T-cell (primary cell): ENCODE measurements at regions not wholly inside any gene's neighbourhood (a gene's known extent, or its start where the extent isn't known, plus 50 kb on each side); places are given as distances from the start of the nearest gene placed in this dataset.

ENCODE experiments used
- ATAC-seq, 4 experiments: fragments of 200-7000 bp in 3 of 4; fragments of 150-1000 bp in 1 of 4; cut with Tn5 transposase; replicated peaks in 1 of 4; 1 replicate in 3 of 4; 2 replicates in 1 of 4; pipeline ENCODE4 v1.10.0; 2021; ENCODE audit warnings: moderate library complexity in 3 of 4, mild to moderate bottlenecking in 2 of 4, moderate number of reproducible peaks in 1 of 4
- CTCF ChIA-PET, 2 donors: fragments of 300-600 bp; sonication (Branson Sonifier 250); formaldehyde crosslinking; loops; one replicate each; lab custom pipeline; 2022; ENCODE audit warnings: antibody characterized with exemption in 2 of 2; lab: Charles Lee
- POLR2A ChIA-PET, 2 donors: fragments of 300-600 bp; sonication (Branson Sonifier 250); formaldehyde crosslinking; loops; one replicate each; lab custom pipeline; 2022; ENCODE audit warnings: antibody characterized with exemption in 2 of 2; lab: Charles Lee
- DNase-seq, 35 experiments: peaks; one replicate each; pipeline versions ENCODE4 v3.0.0 to v3.0.0-alpha.2; 2013 to 2023
- H3K27ac ChIP-seq: one replicate; pipeline ENCODE4 v1.5.1; 2013; ENCODE audit warnings: low read length
- H3K27me3 ChIP-seq, 2 experiments: replicated peaks in 1 of 2; 1 replicate in 1 of 2; 2 replicates in 1 of 2; pipeline versions ENCODE4 v1.6.1 to v1.7.0; 2013; ENCODE audit warnings: low read length in 1 of 2, mixed read lengths in 1 of 2; ENCODE audit not compliant: control insufficient read depth in 2 of 2, insufficient read depth in 2 of 2; ENCODE audit errors: extremely low read depth in 1 of 2
- H3K36me3 ChIP-seq, 2 donors: 1 replicate in 1 of 2; 2 replicates in 1 of 2; pipeline versions ENCODE4 v1.6.1 to v1.7.0; 2013; ENCODE audit warnings: low read length in 1 of 2; ENCODE audit not compliant: control insufficient read depth in 2 of 2, insufficient read depth in 1 of 2; ENCODE audit errors: extremely low read depth in 1 of 2
- H3K4me1 ChIP-seq, 2 experiments: 1 replicate in 1 of 2; 2 replicates in 1 of 2; pipeline versions ENCODE4 v1.6.1 to v1.7.0; 2013; ENCODE audit warnings: low read length in 2 of 2, mixed read lengths in 1 of 2; ENCODE audit not compliant: insufficient read depth in 2 of 2, control insufficient read depth in 1 of 2; ENCODE audit errors: extremely low read depth in 1 of 2
- H3K4me3 ChIP-seq, 2 donors: 1 replicate in 1 of 2; 2 replicates in 1 of 2; pipeline versions ENCODE4 v1.5.1 to v1.7.0; 2013; ENCODE audit warnings: mild to moderate bottlenecking in 2 of 2, low read length in 1 of 2, moderate library complexity in 1 of 2; ENCODE audit not compliant: control insufficient read depth in 1 of 2; ENCODE audit errors: extremely low read depth in 1 of 2
- H3K9me3 ChIP-seq: 2 replicates; pipeline ENCODE4 v1.7.0; 2013
- H3K27ac Mint-ChIP-seq, 2 donors: one replicate each; pipeline ENCODE4 v1.8.0; 2020 to 2021; ENCODE audit warnings: mild to moderate bottlenecking in 2 of 2, mixed read lengths in 2 of 2
- H3K27me3 Mint-ChIP-seq, 2 donors: one replicate each; pipeline ENCODE4 v1.8.0; 2021 to 2022; ENCODE audit warnings: mixed read lengths in 2 of 2
- H3K36me3 Mint-ChIP-seq: one replicate; pipeline ENCODE4 v1.8.0; 2021; ENCODE audit warnings: mixed read lengths
- H3K4me1 Mint-ChIP-seq, 3 donors: one replicate each; pipeline ENCODE4 v1.8.0; 2020 to 2022; ENCODE audit warnings: mixed read lengths in 3 of 3, mild to moderate bottlenecking in 1 of 3
- H3K4me3 Mint-ChIP-seq, 3 donors: one replicate each; pipeline ENCODE4 v1.8.0; 2020 to 2022; ENCODE audit warnings: mild to moderate bottlenecking in 3 of 3, mixed read lengths in 3 of 3, moderate library complexity in 3 of 3
- H3K9me3 Mint-ChIP-seq, 3 donors: one replicate each; pipeline ENCODE4 v1.8.0; 2020 to 2022; ENCODE audit warnings: mixed read lengths in 3 of 3
- WGBS: methylation state at CpG from one replicate; pipeline ENCODE4 v1.1.5; 2013; ENCODE audit warnings: missing lambda C conversion rate; ENCODE audit not compliant: insufficient coverage; 5-methylcytosine and 5-hydroxymethylcytosine counted together

DNA sequence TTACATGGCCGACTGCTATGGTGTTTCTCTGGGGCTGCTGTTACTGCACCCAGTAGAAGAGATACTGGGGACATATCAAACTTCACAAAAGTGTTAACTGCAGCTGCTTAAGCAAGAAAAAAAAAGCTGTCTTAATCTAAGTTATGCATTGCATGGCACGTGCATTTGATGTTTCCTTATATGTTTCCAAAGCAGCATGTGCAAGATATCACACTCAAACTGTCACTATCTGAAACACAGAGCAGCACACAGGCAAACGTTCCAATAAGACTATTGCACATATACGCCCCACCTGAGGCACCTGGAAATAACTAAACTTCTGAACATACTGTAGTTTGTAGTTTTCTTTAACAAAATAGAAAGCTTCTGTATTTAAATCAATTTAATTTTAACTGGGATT lies 671.4 kb upstream of the ADGRL2 start:
- Histone ChIP-seq H3K9me3 (no peaks in the 10 kb centered on the region), H3K4me3 (no peak overlapping the region), H3K27ac (no peak overlapping the region), H3K4me1 (no peaks in the 10 kb centered on the region), H3K36me3 (no peaks in the 10 kb centered on the region), H3K27me3 (no peaks in the 10 kb centered on the region)
- CTCF ChIA-PET, result no interaction called here
- DNase-seq (no peak), ATAC-seq (no peak)
- no peaks in the 10 kb centered on the region for H3K36me3 Mint-ChIP-seq
- POLR2A ChIA-PET, result no interaction called here
- WGBS, result 75% methylated on average over 2 of the region's 4 CpGs
- no peak overlapping the region for H3K4me3 Mint-ChIP-seq
- H3K27me3 Mint-ChIP-seq, result no peaks in the 10 kb centered on the region
- no peak overlapping the region for H3K27ac Mint-ChIP-seq
- no peaks in the 10 kb centered on the region for H3K4me1 Mint-ChIP-seq
- peaks cover 8 to 21% (median 9%) of the 10 kb centered on the region in 3 donors for H3K9me3 Mint-ChIP-seq

DNA sequence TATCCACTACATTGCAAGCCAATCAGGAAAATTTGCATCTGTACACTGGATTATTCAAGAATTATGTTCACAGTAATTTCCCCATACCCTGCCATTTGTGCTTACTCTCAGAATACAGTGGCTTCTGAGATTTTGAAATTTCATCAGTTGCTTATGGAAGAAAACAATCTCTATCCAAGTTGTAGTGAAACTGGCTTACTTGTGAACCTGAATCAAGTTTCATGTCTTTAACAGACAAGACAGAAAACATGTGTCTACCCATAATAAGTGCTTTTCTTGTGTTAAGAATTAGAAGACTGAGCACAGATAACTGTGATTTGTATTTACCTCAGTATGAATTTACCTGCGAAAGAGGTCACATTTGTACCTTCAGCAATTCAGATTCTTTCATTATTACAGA lies 672.7 kb upstream of the ADGRL2 start:
- H3K4me1 Mint-ChIP-seq, result no peaks in the 10 kb centered on the region
- POLR2A ChIA-PET, result no interaction called here
- no peak overlapping the region for H3K4me3 Mint-ChIP-seq
- Histone ChIP-seq H3K27me3 (no peaks in the 10 kb centered on the region), H3K4me3 (no peak overlapping the region), H3K9me3 (no peaks in the 10 kb centered on the region), H3K4me1 (no peaks in the 10 kb centered on the region), H3K36me3 (no peaks in the 10 kb centered on the region), H3K27ac (no peak overlapping the region)
- no peaks in the 10 kb centered on the region for H3K36me3 Mint-ChIP-seq
- no peaks in the 10 kb centered on the region for H3K27me3 Mint-ChIP-seq
- WGBS, result no CpG with 5 or more reads among the region's 1 CpG
- no peak overlapping the region for H3K27ac Mint-ChIP-seq
- ATAC-seq (no peak), DNase-seq (no peak)
- H3K9me3 Mint-ChIP-seq, result peaks cover 8 to 21% (median 9%) of the 10 kb centered on the region in 3 donors
- CTCF ChIA-PET, result no interaction called here

DNA sequence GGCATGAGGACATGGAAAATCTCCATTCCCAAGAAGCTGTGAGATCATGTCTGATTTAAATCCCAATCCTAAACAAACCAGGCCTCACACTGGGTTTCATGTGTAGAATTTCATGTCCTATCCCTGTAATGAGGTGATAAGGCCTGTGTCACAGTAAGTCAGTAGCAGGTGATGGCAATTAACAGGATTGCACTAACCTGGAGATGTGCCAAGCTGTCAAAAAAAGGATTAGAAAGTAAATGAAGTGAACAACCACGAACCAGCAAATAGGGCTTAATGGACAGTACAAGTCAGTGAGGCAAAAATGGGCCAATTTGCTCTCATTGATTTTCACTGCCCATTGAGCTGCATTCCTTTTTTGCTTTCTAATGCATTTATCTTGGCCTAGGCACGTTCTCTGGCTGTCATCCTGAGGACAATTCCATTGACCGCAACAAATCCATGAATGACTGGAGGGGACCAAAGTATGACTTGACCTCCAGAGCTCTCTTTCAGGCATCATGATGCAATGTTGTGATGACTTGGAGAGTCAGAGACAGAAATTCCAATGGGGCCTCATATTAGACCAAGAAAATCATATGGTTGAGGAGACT lies 673.6 kb upstream of the ADGRL2 start:
- Histone ChIP-seq H3K27me3 (no peaks in the 10 kb centered on the region), H3K4me1 (no peaks in the 10 kb centered on the region), H3K4me3 (no peak overlapping the region), H3K36me3 (no peaks in the 10 kb centered on the region), H3K9me3 (no peaks in the 10 kb centered on the region), H3K27ac (no peak overlapping the region)
- ATAC-seq, result no peak
- peaks cover 7 to 21% (median 9%) of the 10 kb centered on the region in 3 donors for H3K9me3 Mint-ChIP-seq
- WGBS, result 40% methylated on average over 3 of the region's 3 CpGs
- H3K4me3 Mint-ChIP-seq, result no peak overlapping the region
- no peaks in the 10 kb centered on the region for H3K27me3 Mint-ChIP-seq
- H3K27ac Mint-ChIP-seq, result no peak overlapping the region
- ChIA-PET CTCF (no interaction called here), POLR2A (no interaction called here)
- H3K36me3 Mint-ChIP-seq, result no peaks in the 10 kb centered on the region
- no peaks in the 10 kb centered on the region for H3K4me1 Mint-ChIP-seq
- no peak for DNase-seq

GRCh38 chr1:81125672-81126071 lies 675.1 kb upstream of the ADGRL2 start:
- no peak overlapping the region for H3K4me3 ChIP-seq
- ChIA-PET CTCF (no interaction called here), POLR2A (no interaction called here)
- no peaks in the 10 kb centered on the region for H3K36me3 Mint-ChIP-seq
- peaks cover 5 to 17% (median 9%) of the 10 kb centered on the region in 3 donors for H3K9me3 Mint-ChIP-seq
- H3K9me3 ChIP-seq, result no peaks in the 10 kb centered on the region
- H3K4me1 Mint-ChIP-seq, result no peaks in the 10 kb centered on the region
- H3K27ac ChIP-seq, result no peak overlapping the region
- no peaks in the 10 kb centered on the region for H3K36me3 ChIP-seq
- 100% methylated on average over 1 of the region's 4 CpGs for WGBS
- H3K27me3 Mint-ChIP-seq, result no peaks in the 10 kb centered on the region
- no peak overlapping the region for H3K27ac Mint-ChIP-seq
- ATAC-seq, result no peak
- H3K27me3 ChIP-seq, result no peaks in the 10 kb centered on the region
- H3K4me1 ChIP-seq, result no peaks in the 10 kb centered on the region
- no peak for DNase-seq
- no peak overlapping the region for H3K4me3 Mint-ChIP-seq

- WGBS, result no CpG with 5 or more reads among the region's 5 CpGs
- Mint-ChIP-seq H3K27me3 (no peaks in the 10 kb centered on the region), H3K36me3 (no peaks in the 10 kb centered on the region), H3K27ac (no peak overlapping the region), H3K4me1 (no peaks in the 10 kb centered on the region), H3K4me3 (no peak overlapping the region), H3K9me3 (peaks cover 0 to 7% (median 5%) of the 10 kb centered on the region in 3 donors)
- Histone ChIP-seq H3K36me3 (no peaks in the 10 kb centered on the region), H3K4me1 (no peaks in the 10 kb centered on the region), H3K9me3 (no peaks in the 10 kb centered on the region), H3K27me3 (no peaks in the 10 kb centered on the region), H3K27ac (no peak overlapping the region), H3K4me3 (no peak overlapping the region)
- POLR2A ChIA-PET, result no interaction called here
- DNase-seq (no peak), ATAC-seq (no peak)
- CTCF ChIA-PET, result no interaction called here
Observed at GRCh38 chr1:81121306-81121705, 679.4 kb upstream of the ADGRL2 start.

DNA sequence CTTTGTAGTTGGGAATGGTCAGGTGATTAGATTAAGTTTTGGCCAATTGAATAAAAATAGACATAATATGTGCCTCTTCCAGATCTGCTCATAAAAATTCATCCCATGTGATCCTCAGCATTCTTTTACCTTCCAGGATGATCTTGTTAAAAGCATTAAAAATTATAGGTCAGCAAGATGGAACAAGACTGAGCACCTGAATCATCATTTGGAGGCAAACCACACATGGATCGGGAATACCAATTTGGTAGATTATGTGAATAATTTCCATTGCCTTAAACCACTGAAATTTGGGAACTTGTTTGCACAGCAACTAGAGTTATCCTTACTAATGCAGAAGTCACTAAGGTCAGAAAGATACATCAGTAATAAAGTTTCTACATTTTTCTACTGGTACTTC lies 681.4 kb upstream of the ADGRL2 start:
- Histone ChIP-seq H3K27me3 (no peaks in the 10 kb centered on the region), H3K4me1 (no peaks in the 10 kb centered on the region), H3K4me3 (no peak overlapping the region), H3K27ac (no peak overlapping the region), H3K9me3 (no peaks in the 10 kb centered on the region), H3K36me3 (no peaks in the 10 kb centered on the region)
- Mint-ChIP-seq H3K27me3 (no peaks in the 10 kb centered on the region), H3K36me3 (no peaks in the 10 kb centered on the region), H3K4me1 (no peaks in the 10 kb centered on the region), H3K27ac (no peak overlapping the region), H3K4me3 (no peak overlapping the region), H3K9me3 (peaks cover 0 to 6% (median 5%) of the 10 kb centered on the region in 3 donors)
- no CpG with 5 or more reads among the region's 1 CpG for WGBS
- CTCF ChIA-PET, result no interaction called here
- ATAC-seq (no peak), DNase-seq (no peak)
- POLR2A ChIA-PET, result no interaction called here

GRCh38 chr1:81118550-81118949 lies 682.2 kb upstream of the ADGRL2 start:
- no peaks in the 10 kb centered on the region for H3K9me3 ChIP-seq
- H3K4me3 ChIP-seq, result no peak overlapping the region
- ChIA-PET CTCF (no interaction called here), POLR2A (no interaction called here)
- H3K27ac ChIP-seq, result no peak overlapping the region
- Mint-ChIP-seq H3K9me3 (peaks cover 0 to 12% (median 6%) of the 10 kb centered on the region in 3 donors), H3K27me3 (no peaks in the 10 kb centered on the region), H3K4me3 (no peak overlapping the region), H3K36me3 (no peaks in the 10 kb centered on the region), H3K4me1 (no peaks in the 10 kb centered on the region), H3K27ac (no peak overlapping the region)
- no peaks in the 10 kb centered on the region for H3K4me1 ChIP-seq
- ATAC-seq (no peak), DNase-seq (no peak)
- no peaks in the 10 kb centered on the region for H3K27me3 ChIP-seq
- H3K36me3 ChIP-seq, result no peaks in the 10 kb centered on the region
